Cardiac fibroblast (primary cell): ENCODE measurements at regions not wholly inside any gene's neighbourhood (a gene's known extent, or its start where the extent isn't known, plus 50 kb on each side); places are given as distances from the start of the nearest gene placed in this dataset.

Experiments used
- DNase-seq, 2 donors: peaks; one replicate each; pipeline versions ENCODE4 v3.0.0 to v3.0.0-alpha.2; 2010; ENCODE audit warnings: low read depth in 2 of 2
- H3K4me3 ChIP-seq, 2 donors: replicated peaks in 1 of 2; 1 replicate in 1 of 2; 2 replicates in 1 of 2; pipeline ENCODE4 v1.5.1; 2011; ENCODE audit warnings: low read depth in 2 of 2, low read length in 2 of 2, mild to moderate bottlenecking in 2 of 2, moderate library complexity in 1 of 2
- CTCF ChIP-seq: IDR thresholded peaks from one replicate; pipeline ENCODE4 v1.5.1; 2011; ENCODE audit warnings: low read depth, mild to moderate bottlenecking, low read length, inconsistent platforms

DNA sequence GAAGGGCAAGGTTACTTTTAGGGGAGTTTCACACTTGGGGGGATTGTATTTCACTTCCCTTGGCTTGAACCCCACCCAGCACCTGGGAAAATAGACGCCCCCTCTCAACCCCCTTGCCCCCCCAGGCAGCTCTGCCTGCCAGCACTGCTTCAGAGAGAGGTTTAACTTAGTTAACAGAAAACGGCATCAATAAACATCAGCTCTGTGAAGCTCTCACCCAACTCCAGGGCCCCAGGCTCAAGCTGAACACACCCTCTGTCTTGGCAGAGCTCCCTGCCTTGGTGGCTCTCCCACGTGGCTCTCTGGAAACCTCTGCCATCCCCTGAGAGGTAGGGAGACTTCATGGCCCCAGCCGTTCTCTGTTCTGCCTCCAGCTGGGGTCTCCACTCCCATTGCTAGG, 244.1 kb downstream of the ACKR3 start:
- H3K4me3 ChIP-seq, result no peak overlapping the region
- DNase-seq, result no peak
- TF ChIP-seq CTCF, result no peak

DNA sequence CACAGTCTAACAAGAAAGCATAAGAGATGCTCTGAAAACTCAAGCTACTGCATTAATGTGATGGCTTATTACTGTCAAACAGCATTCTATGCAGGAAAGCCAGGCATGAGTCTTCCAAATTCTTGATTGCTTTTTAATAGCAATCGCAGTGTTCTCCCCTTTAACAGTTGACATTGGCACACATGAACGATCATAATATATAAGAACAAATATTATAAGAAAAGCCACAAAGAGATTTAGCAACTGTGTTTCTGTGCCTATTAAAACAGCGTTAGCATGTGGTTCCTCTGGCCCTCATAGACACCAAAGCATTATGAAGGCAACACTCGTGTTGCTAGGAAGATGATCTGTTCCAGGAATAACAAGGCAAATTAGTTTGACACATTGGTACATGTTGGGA, 245.0 kb downstream of the ACKR3 start:
- no peak for TF ChIP-seq CTCF
- H3K4me3 ChIP-seq, result no peak overlapping the region
- DNase-seq, result no peak

- TF ChIP-seq CTCF, result no peak
- no peak overlapping the region for H3K4me3 ChIP-seq
- no peak for DNase-seq
Measured at GRCh38 chr2:236815746-236816145, 246.1 kb downstream of the ACKR3 start.

- H3K4me3 ChIP-seq, result no peak overlapping the region
- no peak for DNase-seq
- TF ChIP-seq CTCF, result no peak
Measured at GRCh38 chr2:236816197-236817170, 246.9 kb downstream of the ACKR3 start.

DNA sequence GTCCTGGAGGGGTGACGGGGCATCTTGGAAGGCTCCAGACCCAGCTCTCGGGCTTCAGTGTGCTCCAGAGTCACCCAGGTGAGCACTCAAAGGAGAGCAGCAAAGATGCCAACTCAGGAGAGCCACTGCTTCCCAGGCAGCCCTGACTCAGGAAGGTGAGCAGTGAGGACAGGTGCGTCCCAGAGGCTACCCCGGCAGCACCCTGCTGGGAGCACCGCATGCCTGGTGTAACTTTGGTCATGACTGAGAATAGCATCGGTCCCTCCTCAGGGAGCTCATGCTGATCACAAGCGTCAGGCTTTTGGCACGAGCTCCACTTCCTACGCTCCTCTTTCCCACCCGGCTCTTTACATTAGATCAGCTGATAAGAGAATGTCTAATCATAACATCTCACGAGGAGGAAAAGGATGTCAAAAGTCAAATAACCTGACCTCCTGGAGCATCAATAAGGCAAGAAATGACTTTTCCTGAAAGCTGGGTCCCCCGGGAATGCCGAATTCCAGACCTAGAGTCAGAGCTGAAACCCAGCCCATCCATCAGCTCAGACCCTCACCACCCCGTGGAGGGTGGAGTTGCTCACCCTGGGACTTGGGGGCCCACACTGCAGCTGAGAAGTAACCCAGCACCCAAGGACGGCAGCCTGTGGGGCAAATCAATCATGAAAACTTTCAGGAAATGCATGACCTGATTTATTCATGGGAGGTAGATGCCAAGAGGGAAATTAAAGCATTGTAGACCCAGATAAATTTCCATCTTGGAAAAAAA, 248.8 kb downstream of the ACKR3 start:
- DNase-seq, result no peak

More for the DNA sequence above, 248.8 kb downstream of the ACKR3 start:
- TF ChIP-seq CTCF, result no peak
- no peak overlapping the region for H3K4me3 ChIP-seq
